LNCaP clone FGC (cell line): ENCODE measurements at regions not wholly inside any gene's neighbourhood (a gene's known extent, or its start where the extent isn't known, plus 50 kb on each side); places are given as distances from the start of the nearest gene placed in this dataset.
"Not testable (repeated sequence)": the region's sequence is repeated elsewhere in the genome, so short reads cannot be mapped to it uniquely, and the experiment has no call there.

Source experiments
- DNase-seq: peaks from one replicate; pipeline ENCODE4 v3.0.0-alpha.2; 2011; ENCODE audit warnings: low read depth
- H3K4me3 ChIP-seq: 2 replicates; pipeline ENCODE4 v1.5.1; 2011; ENCODE audit warnings: mild to moderate bottlenecking, low read depth, low read length, control low read depth
- TF ChIP-seq, protein P1 (sequence below): IDR thresholded peaks from 2 replicates; pipeline ENCODE4 v1.5.1; 2012; ENCODE audit warnings: mild to moderate bottlenecking; ENCODE audit not compliant: control insufficient read depth, insufficient read depth; ENCODE audit errors: extremely low read depth

DNA sequence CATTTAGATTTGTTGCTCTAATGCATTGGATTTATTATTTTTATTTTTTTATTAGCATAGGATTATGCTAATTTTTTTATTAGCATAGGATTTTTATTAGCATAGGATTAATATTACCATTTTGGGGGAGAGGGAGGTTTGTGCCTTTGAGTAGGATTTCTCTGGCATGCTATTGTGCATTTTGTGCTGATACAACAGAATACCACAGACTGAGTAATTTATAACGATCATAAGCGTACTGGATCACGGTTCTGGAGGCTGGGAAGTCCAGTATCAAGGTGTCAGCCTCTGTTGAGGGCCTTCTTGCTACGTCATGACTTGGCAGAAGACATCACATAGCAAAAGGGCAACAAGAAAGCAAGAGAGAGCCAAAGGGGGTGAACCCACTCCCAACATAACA, 187.5 kb downstream of the XPNPEP1 start:
- TF ChIP-seq, protein P1, sequence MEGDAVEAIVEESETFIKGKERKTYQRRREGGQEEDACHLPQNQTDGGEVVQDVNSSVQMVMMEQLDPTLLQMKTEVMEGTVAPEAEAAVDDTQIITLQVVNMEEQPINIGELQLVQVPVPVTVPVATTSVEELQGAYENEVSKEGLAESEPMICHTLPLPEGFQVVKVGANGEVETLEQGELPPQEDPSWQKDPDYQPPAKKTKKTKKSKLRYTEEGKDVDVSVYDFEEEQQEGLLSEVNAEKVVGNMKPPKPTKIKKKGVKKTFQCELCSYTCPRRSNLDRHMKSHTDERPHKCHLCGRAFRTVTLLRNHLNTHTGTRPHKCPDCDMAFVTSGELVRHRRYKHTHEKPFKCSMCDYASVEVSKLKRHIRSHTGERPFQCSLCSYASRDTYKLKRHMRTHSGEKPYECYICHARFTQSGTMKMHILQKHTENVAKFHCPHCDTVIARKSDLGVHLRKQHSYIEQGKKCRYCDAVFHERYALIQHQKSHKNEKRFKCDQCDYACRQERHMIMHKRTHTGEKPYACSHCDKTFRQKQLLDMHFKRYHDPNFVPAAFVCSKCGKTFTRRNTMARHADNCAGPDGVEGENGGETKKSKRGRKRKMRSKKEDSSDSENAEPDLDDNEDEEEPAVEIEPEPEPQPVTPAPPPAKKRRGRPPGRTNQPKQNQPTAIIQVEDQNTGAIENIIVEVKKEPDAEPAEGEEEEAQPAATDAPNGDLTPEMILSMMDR = no peak
- no peak for DNase-seq
- H3K4me3 ChIP-seq = no peak overlapping the region

DNA sequence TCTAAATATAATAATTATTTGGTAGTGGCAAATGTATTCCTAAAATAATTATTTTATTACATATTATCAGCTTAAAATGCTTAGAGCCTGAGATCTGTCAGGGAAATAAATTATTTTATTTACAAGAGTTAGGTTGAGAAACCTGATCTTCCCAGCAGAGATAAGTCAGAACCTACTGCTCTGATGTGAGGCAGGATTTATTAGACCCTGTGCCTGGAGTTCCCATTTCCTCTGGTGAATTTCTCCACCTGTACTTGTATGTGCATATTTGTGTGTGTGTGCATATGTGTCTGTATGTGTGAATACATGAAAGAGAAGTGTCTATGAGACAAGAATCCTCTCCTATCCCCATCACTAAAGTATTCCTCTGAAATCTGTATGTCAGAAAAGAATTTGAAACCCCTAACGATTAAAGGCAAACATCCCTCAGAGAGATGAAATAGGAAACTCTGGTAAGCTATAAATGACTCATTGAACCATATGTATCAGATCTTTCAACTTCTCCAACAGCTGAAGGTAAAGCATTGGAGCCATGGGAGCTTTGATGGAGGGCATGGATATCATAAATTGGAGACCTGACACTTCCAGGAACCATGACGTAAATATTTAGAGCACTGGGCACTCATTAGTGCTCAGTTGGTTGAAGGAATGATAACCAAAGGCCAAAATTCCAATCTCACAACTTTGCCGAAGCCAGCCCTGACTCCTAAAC, 190.9 kb downstream of the XPNPEP1 start:
- TF ChIP-seq, protein P1 = no peak
- no peak for DNase-seq
- no peak overlapping the region for H3K4me3 ChIP-seq

DNA sequence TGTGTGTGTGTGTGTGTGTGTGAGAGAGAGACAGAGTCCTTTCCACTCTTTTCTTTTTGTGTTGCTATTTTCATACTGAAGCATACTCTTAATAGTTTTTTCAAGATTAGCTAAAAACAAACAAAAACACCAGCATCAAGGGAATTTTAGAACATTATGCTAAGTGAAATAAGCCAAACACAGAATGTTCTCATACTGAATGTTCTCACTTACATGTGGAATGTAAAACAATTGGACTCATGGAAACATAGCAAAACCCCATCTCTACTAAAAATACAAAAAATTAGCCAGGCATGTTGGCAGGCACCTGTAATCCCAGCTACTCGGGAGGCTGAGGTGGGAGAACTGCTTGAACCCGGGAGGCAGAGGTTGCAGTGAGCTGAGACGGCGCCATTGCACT, 193.4 kb downstream of the XPNPEP1 start:
- H3K4me3 ChIP-seq, DNase-seq: not testable (repeated sequence)

DNA sequence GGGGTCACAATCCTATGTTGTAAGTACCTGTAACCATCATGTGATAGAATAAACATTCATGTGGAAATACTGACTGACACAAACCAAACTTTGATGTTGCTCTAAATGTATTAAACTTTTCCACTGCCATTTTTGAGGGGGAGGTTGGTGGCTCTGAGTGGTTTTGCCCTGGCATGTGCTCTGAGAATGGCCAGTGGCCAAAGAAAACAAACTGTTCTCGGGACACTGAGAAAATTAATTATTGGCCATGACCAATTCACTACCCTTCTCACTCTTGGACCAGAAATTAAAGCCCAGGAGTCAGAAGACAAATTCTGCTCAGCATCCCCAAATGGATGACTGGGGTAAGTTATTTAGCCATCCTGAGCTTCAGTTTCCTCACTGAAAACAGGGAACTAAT, 195.9 kb downstream of the XPNPEP1 start:
- DNase-seq = no peak
- H3K4me3 ChIP-seq = no peak overlapping the region
- TF ChIP-seq, protein P1 = no peak

DNA sequence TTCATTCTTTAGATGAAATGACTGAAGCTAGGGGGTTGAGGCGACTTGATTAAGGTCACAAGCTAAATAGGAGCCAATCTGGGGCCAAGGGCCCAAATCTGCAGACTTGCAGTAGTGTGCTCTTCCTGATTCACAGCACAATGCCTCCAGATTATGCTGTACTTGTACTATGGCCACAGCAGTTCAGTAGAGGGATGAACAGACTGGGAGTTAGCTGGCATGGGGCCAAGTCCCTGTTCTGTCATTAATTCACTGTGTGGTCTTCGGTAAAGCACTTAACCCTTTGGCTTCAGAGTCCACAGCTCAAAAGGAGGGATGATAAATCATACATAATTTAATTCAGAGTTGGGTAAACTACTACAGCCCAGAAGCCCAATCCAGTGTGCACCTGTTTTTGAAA, 196.8 kb downstream of the XPNPEP1 start:
- TF ChIP-seq, protein P1 = no peak
- no peak for DNase-seq
- H3K4me3 ChIP-seq = no peak overlapping the region

DNA sequence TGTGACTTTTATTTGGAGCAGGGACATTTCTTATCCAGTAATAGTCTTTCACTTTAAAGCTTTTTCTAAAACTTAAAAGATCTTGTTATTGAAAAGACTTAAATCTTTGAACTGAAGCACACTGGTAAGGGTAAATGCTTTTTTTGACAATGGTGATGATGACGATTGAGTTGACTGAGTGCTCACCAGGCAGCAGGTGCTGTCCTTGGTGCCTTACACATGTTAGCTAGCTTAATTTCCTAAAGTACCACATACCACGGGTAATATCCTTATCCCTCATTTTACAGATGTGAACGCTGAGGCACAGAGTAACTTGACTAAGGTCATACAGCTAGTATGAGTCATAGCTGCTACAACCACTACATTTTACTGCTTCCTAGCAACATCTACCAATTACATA, 200.0 kb downstream of the XPNPEP1 start:
- TF ChIP-seq, protein P1 = no peak
- no peak for DNase-seq
- H3K4me3 ChIP-seq = no peak overlapping the region

DNA sequence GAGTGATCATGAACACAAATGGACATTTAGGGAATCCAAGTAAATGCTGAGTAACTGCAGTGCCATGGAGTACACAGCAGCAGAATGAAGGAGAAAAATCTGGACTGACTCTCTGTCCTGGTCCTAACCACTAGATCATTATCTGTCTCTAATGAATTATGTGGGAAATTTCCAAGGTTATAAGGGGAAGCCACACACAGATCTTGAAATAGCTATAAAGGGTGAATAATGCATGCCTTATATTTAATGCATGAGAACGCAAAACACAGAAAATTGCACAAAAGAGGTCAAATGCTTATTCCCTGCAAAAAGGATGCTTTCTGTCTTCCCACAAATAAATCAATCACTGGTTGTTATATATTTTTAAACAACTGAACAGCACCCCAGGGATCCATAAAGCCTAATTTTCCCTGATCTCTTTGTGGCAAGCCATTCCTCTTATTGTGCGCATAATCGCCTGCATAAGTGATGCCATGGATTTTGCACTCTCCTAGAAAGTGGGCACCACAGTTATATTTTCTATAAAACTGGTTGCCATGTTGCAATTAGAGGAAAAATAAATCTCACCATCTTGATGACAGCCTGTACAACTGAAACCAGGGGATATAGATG, 201.8 kb downstream of the XPNPEP1 start:
- no peak overlapping the region for H3K4me3 ChIP-seq
- DNase-seq = no peak
- TF ChIP-seq, protein P1 = no peak
